Osteoblast (primary cell): ENCODE measurements at regions not wholly inside any gene's neighbourhood (a gene's known extent, or its start where the extent isn't known, plus 50 kb on each side); places are given as distances from the start of the nearest gene placed in this dataset.

Experiments
- DNase-seq: peaks from one replicate; pipeline ENCODE4 v3.0.0; 2011; ENCODE audit warnings: low spot score, mixed read lengths; ENCODE audit not compliant: insufficient read length; ENCODE audit errors: missing footprints
- H2AFZ ChIP-seq: 2 replicates; pipeline ENCODE4 v1.6.0; 2011; ENCODE audit warnings: mild to moderate bottlenecking, low read length
- H3K27ac ChIP-seq: 2 replicates; pipeline ENCODE4 v1.5.1; 2011; ENCODE audit warnings: mild to moderate bottlenecking, low read depth, low read length, moderate library complexity
- H3K27me3 ChIP-seq: 2 replicates; pipeline ENCODE4 v1.6.0; 2012; ENCODE audit warnings: mild to moderate bottlenecking, control low read depth, inconsistent platforms, low read length, moderate library complexity; ENCODE audit not compliant: insufficient read depth
- H3K36me3 ChIP-seq: 2 replicates; pipeline ENCODE4 v1.5.1; 2011; ENCODE audit warnings: mild to moderate bottlenecking, low read length, control low read depth, moderate library complexity; ENCODE audit not compliant: insufficient read depth
- H3K4me1 ChIP-seq: 2 replicates; pipeline ENCODE4 v1.5.1; 2011; ENCODE audit warnings: mild to moderate bottlenecking, low read length, control low read depth, moderate library complexity; ENCODE audit not compliant: insufficient read depth
- H3K4me2 ChIP-seq: 2 replicates; pipeline ENCODE4 v1.6.0; 2011; ENCODE audit warnings: mild to moderate bottlenecking, low read length; ENCODE audit not compliant: insufficient read depth
- H3K4me3 ChIP-seq: fragments of 200-600 bp; sonication (generic); 3 replicates; pipeline ENCODE4 v1.5.1; 2012; ENCODE audit warnings: mild to moderate bottlenecking, low read length, inconsistent platforms; ENCODE audit not compliant: insufficient read depth
- H3K79me2 ChIP-seq: 2 replicates; pipeline ENCODE4 v1.6.0; 2012; ENCODE audit warnings: mild to moderate bottlenecking, low read length, control low read depth, inconsistent platforms; ENCODE audit not compliant: insufficient read depth
- H3K9me3 ChIP-seq: 2 replicates; pipeline ENCODE4 v1.5.1; 2011; ENCODE audit warnings: low read depth, low read length, control low read depth
- H4K20me1 ChIP-seq: 2 replicates; pipeline ENCODE4 v1.6.0; 2012; ENCODE audit warnings: mild to moderate bottlenecking, low read length, control low read depth; ENCODE audit not compliant: insufficient read depth
- TF ChIP-seq, protein P1 (sequence below): IDR thresholded peaks from 2 replicates; pipeline ENCODE4 v1.5.1; 2011; ENCODE audit warnings: mild to moderate bottlenecking, low read depth, low read length, moderate library complexity; ENCODE audit errors: extremely low read depth

DNA sequence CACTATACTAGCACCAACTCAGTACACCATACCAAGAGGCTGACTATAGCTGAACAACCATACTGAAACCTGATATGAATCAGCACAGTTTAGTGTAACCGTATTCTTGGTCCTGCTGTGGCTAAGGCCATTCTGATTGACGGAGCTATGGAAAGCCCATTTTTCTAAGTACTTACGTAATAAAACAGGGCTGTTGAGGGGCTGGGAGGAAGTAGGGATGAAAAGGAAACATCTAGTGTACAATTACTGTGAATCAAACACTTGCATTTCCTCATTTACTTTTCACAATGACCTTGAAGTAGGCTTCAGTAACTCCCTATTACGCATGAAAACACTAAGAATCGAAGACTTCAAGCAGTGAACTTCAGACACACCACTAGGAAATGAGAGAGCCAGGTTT is 198.2 kb downstream of the BTG1 start:
- Histone ChIP-seq H3K9me3 (no peaks in the 10 kb centered on the region), H2AFZ (no peak overlapping the region), H3K36me3 (no peaks in the 10 kb centered on the region), H3K4me3 (no peak overlapping the region), H3K79me2 (no peaks in the 10 kb centered on the region), H3K4me2 (no peak overlapping the region), H3K27me3 (no peaks in the 10 kb centered on the region), H3K4me1 (no peaks in the 10 kb centered on the region), H3K27ac (no peak overlapping the region), H4K20me1 (no peaks in the 10 kb centered on the region)
- TF ChIP-seq, protein P1, sequence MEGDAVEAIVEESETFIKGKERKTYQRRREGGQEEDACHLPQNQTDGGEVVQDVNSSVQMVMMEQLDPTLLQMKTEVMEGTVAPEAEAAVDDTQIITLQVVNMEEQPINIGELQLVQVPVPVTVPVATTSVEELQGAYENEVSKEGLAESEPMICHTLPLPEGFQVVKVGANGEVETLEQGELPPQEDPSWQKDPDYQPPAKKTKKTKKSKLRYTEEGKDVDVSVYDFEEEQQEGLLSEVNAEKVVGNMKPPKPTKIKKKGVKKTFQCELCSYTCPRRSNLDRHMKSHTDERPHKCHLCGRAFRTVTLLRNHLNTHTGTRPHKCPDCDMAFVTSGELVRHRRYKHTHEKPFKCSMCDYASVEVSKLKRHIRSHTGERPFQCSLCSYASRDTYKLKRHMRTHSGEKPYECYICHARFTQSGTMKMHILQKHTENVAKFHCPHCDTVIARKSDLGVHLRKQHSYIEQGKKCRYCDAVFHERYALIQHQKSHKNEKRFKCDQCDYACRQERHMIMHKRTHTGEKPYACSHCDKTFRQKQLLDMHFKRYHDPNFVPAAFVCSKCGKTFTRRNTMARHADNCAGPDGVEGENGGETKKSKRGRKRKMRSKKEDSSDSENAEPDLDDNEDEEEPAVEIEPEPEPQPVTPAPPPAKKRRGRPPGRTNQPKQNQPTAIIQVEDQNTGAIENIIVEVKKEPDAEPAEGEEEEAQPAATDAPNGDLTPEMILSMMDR: no peak
- no peak for DNase-seq

DNA sequence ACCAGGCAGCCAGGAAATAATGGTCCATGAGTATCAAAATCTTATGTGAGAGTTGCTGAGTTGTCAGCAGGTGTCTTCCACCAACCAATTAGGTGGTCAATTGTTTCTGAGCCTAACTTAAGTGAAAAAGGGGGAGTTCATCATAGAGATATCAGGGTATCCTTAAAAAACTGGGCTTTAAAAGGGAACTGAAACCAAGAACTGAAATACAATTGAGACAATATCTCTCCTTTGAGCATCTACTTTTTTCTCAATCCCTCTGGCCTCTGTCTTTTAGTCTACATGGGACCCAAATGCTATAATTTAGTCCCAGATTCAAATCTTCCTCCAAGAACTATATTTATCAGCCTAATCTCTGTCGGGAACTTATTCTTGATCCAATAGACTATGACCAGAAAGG is 201.0 kb downstream of the BTG1 start:
- no peaks in the 10 kb centered on the region for H3K4me1 ChIP-seq
- no peaks in the 10 kb centered on the region for H4K20me1 ChIP-seq
- DNase-seq: no peak
- no peak overlapping the region for H3K27ac ChIP-seq
- no peak overlapping the region for H3K4me3 ChIP-seq
- H3K4me2 ChIP-seq: no peak overlapping the region
- no peaks in the 10 kb centered on the region for H3K27me3 ChIP-seq
- TF ChIP-seq, protein P1: no peak
- no peaks in the 10 kb centered on the region for H3K79me2 ChIP-seq
- H3K9me3 ChIP-seq: no peaks in the 10 kb centered on the region
- no peak overlapping the region for H2AFZ ChIP-seq
- no peaks in the 10 kb centered on the region for H3K36me3 ChIP-seq

DNA sequence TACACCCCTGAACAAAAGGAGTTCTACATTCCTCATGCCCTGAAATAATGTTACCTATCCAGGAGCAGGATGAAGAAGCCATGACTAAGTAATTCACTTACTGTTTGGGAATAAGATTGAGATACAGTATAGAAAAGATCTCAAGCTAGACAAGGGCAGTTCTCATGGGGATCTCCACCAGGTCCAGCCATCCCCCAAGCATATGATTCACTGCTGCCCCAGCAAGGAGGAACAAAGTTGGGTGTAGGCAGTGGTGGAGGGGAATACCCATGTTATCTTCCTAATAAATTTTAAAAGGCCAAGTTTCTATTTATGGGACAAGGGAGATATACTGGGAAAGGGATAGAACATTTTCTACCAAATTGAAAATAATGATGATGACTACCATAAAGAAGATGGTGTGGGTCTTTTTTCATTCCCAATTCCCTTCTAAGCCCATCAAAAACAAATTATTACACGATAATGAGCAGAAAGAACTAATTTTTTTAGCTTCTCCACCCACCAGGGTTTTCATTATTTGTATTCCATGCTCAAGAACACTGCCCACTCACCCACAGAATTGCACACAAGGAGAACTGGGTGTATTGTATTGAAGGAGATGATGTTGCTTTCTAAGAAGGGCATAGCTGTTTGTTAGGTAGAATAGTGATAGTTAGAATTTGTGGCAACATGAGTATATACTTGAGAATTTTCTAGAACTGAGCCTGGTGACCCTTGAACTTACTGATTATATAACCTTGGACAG is 204.6 kb downstream of the BTG1 start:
- Histone ChIP-seq H3K27ac (no peak overlapping the region), H3K27me3 (no peaks in the 10 kb centered on the region)
- DNase-seq: no peak

DNA sequence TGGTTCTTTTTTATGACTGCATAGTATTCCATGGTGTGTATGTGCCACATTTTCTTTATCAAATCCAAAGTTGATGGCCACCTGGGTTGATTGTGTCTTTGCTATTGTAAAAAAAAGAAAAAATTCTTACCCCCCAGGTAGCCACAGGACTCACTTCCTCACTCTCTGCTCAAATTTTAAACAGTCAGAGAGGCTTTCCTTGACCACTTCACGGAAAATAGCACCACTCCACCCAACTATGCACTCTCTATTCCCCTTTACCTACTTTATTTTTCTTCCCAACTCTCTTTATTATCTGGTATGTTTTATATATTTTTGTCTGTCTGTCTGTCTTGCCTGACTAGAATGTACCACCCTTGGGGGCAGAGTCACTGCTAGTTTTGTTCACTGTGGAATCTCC is 205.3 kb downstream of the BTG1 start:
- H3K4me1 ChIP-seq: no peaks in the 10 kb centered on the region
- no peak overlapping the region for H3K27ac ChIP-seq

More for the DNA sequence above, 204.6 kb downstream of the BTG1 start:
- H4K20me1 ChIP-seq: no peaks in the 10 kb centered on the region
- H3K4me2 ChIP-seq: no peak overlapping the region
- no peaks in the 10 kb centered on the region for H3K4me1 ChIP-seq
- H3K36me3 ChIP-seq: no peaks in the 10 kb centered on the region
- no peaks in the 10 kb centered on the region for H3K79me2 ChIP-seq
- no peaks in the 10 kb centered on the region for H3K9me3 ChIP-seq
- TF ChIP-seq, protein P1: no peak
- H2AFZ ChIP-seq: no peak overlapping the region
- H3K4me3 ChIP-seq: no peak overlapping the region

More for the DNA sequence above, 205.3 kb downstream of the BTG1 start:
- Histone ChIP-seq H3K4me3 (no peak overlapping the region), H3K27me3 (no peaks in the 10 kb centered on the region), H3K4me2 (no peak overlapping the region), H3K79me2 (no peaks in the 10 kb centered on the region), H3K36me3 (no peaks in the 10 kb centered on the region), H3K9me3 (no peaks in the 10 kb centered on the region), H4K20me1 (no peaks in the 10 kb centered on the region), H2AFZ (no peak overlapping the region)
- TF ChIP-seq, protein P1: no peak
- no peak for DNase-seq
